Esophagus squamous epithelium (tissue), 4 donors: ENCODE measurements at regions not wholly inside any gene's neighbourhood (a gene's known extent, or its start where the extent isn't known, plus 50 kb on each side); places are given as distances from the start of the nearest gene placed in this dataset.
"Not testable (repeated sequence)": the region's sequence is repeated elsewhere in the genome, so short reads cannot be mapped to it uniquely, and the experiment has no call there.

Source experiments
- CTCF ChIP-seq, 6 experiments: fragments of 450-650 bp in 4 of 6; fragments of 200-600 bp in 2 of 6; sonication (generic) in 2 of 6; IDR thresholded peaks; one replicate each; pipeline ENCODE4 v1.5.1; 2016 to 2019; ENCODE audit warnings: antibody characterized with exemption in 6 of 6, mild to moderate bottlenecking in 4 of 6, moderate library complexity in 4 of 6
- POLR2A ChIP-seq, 4 donors: fragments of 450-650 bp; IDR thresholded peaks; one replicate each; pipeline ENCODE4 v1.6.1; 2017; ENCODE audit warnings: antibody characterized with exemption in 4 of 4, mild to moderate bottlenecking in 4 of 4, moderate library complexity in 3 of 4

GRCh38 chr9:111266024-111266423 lies 64.0 kb downstream of the OR2K2 start:
- TF ChIP-seq CTCF, POLR2A (IDR thresholded peaks at IDR 0.05): not testable (repeated sequence)
